Liver (tissue), 8 donors: ENCODE measurements at regions not wholly inside any gene's neighbourhood (a gene's known extent, or its start where the extent isn't known, plus 50 kb on each side); places are given as distances from the start of the nearest gene placed in this dataset.

Experiments
- DNase-seq: peaks from one replicate; pipeline ENCODE4 v3.0.0-alpha.2; 2017; ENCODE audit warnings: low spot score
- H3K27ac ChIP-seq, 2 donors: one replicate each; pipeline ENCODE4 v1.7.0; 2013; ENCODE audit warnings: inconsistent platforms in 2 of 2, low read length in 2 of 2, control low read depth in 1 of 2, low read depth in 1 of 2, mild to moderate bottlenecking in 1 of 2
- H3K27me3 ChIP-seq, 4 donors: one replicate each; pipeline versions ENCODE4 v1.6.1 to v1.7.0; 2013; ENCODE audit warnings: low read length in 3 of 4, inconsistent platforms in 1 of 4, mild to moderate bottlenecking in 1 of 4, moderate library complexity in 1 of 4; ENCODE audit not compliant: control insufficient read depth in 4 of 4, insufficient read depth in 4 of 4
- H3K36me3 ChIP-seq, 4 donors: one replicate each; pipeline versions ENCODE4 v1.6.1 to v1.7.0; 2013; ENCODE audit warnings: low read length in 3 of 4, mild to moderate bottlenecking in 3 of 4, low read depth in 1 of 4, moderate library complexity in 1 of 4; ENCODE audit not compliant: control insufficient read depth in 4 of 4, insufficient read depth in 3 of 4
- H3K4me1 ChIP-seq, 4 donors: one replicate each; pipeline versions ENCODE4 v1.6.1 to v1.7.0; 2013; ENCODE audit warnings: low read length in 3 of 4, mild to moderate bottlenecking in 3 of 4, moderate library complexity in 1 of 4; ENCODE audit not compliant: control insufficient read depth in 4 of 4, insufficient read depth in 4 of 4
- H3K4me3 ChIP-seq, 3 donors: one replicate each; pipeline versions ENCODE4 v1.6.1 to v1.7.0; 2013; ENCODE audit warnings: low read length in 3 of 3, control low read depth in 1 of 3, low read depth in 1 of 3, mild to moderate bottlenecking in 1 of 3
- H3K9ac ChIP-seq, 2 donors: one replicate each; pipeline ENCODE4 v1.7.0; 2013; ENCODE audit warnings: low read length in 2 of 2, mild to moderate bottlenecking in 2 of 2, moderate library complexity in 2 of 2, control low read depth in 1 of 2, low read depth in 1 of 2
- H3K9me3 ChIP-seq, 4 donors: one replicate each; pipeline versions ENCODE4 v1.6.1 to v1.7.0; 2013; ENCODE audit warnings: low read length in 3 of 4; ENCODE audit not compliant: control insufficient read depth in 4 of 4
- EGR1 ChIP-seq, 2 donors: IDR thresholded peaks; 2 replicates each; pipeline ENCODE4 v1.6.1; 2016 to 2018; ENCODE audit warnings: antibody characterized with exemption in 2 of 2, low read depth in 2 of 2
- FOXA2 ChIP-seq: IDR thresholded peaks from 2 replicates; pipeline ENCODE4 v1.6.1; 2016; ENCODE audit warnings: antibody characterized with exemption
- GABPA ChIP-seq, 2 donors: IDR thresholded peaks in 1 of 2; conservative IDR thresholded peaks in 1 of 2; 2 replicates each; pipeline ENCODE4 v1.6.1; 2016; ENCODE audit warnings: antibody characterized with exemption in 2 of 2, mild to moderate bottlenecking in 1 of 2, moderate library complexity in 1 of 2
- HNF4A ChIP-seq, 2 donors: conservative IDR thresholded peaks; 2 replicates each; pipeline ENCODE4 v1.6.1; 2016; ENCODE audit warnings: antibody characterized with exemption in 2 of 2, mild to moderate bottlenecking in 2 of 2
- HNF4G ChIP-seq: IDR thresholded peaks from 2 replicates; pipeline ENCODE4 v1.6.1; 2016; ENCODE audit warnings: antibody characterized with exemption
- JUND ChIP-seq, 2 donors: IDR thresholded peaks; 2 replicates each; pipeline ENCODE4 v1.6.1; 2016; ENCODE audit warnings: antibody characterized with exemption in 2 of 2
- NR2F2 ChIP-seq: IDR thresholded peaks from 2 replicates; pipeline ENCODE4 v1.6.1; 2016; ENCODE audit warnings: antibody characterized with exemption
- RAD21 ChIP-seq, 2 donors: IDR thresholded peaks; 2 replicates each; pipeline ENCODE4 v1.6.1; 2016; ENCODE audit warnings: antibody characterized with exemption in 2 of 2, mild to moderate bottlenecking in 2 of 2
- RXRA ChIP-seq, 2 donors: IDR thresholded peaks; 2 replicates each; pipeline ENCODE4 v1.6.1; 2017 to 2018; ENCODE audit warnings: antibody characterized with exemption in 2 of 2, mild to moderate bottlenecking in 1 of 2
- SP1 ChIP-seq: IDR thresholded peaks from 2 replicates; pipeline ENCODE4 v1.6.1; 2018; ENCODE audit warnings: antibody characterized with exemption, mild to moderate bottlenecking
- YY1 ChIP-seq: IDR thresholded peaks from 2 replicates; pipeline ENCODE4 v1.6.1; 2016; ENCODE audit warnings: antibody characterized with exemption, mild to moderate bottlenecking
- WGBS: extraction: QIAGEN DNeasy Blood & Tissue Kit; methylation state at CpG from one replicate; pipeline ENCODE4 v1.1.7; 2013; 5-methylcytosine and 5-hydroxymethylcytosine counted together
- TF ChIP-seq, protein P1 (sequence below): IDR thresholded peaks from 2 replicates; pipeline ENCODE4 v1.6.1; 2016; ENCODE audit warnings: antibody characterized with exemption
- TF ChIP-seq, protein P2 (sequence below): fragments of 150-350 bp; IDR thresholded peaks from 2 replicates; pipeline ENCODE4 v1.5.1; 2017; ENCODE audit warnings: improper control_type of control experiment, low read depth, low read length; ENCODE audit not compliant: missing input control
- TF ChIP-seq, protein P3 (sequence below): IDR thresholded peaks from 2 replicates; pipeline ENCODE4 v1.6.1; 2016; ENCODE audit warnings: antibody characterized with exemption
- TF ChIP-seq, protein P4 (sequence below): IDR thresholded peaks from 2 replicates; pipeline ENCODE4 v1.6.1; 2016; ENCODE audit warnings: antibody characterized with exemption, mild to moderate bottlenecking
- donor health status: healthy.
- donor health status: healthy.
- donor health status: healthy.
- donor health status: healthy.
- donor health status: healthy.

DNA sequence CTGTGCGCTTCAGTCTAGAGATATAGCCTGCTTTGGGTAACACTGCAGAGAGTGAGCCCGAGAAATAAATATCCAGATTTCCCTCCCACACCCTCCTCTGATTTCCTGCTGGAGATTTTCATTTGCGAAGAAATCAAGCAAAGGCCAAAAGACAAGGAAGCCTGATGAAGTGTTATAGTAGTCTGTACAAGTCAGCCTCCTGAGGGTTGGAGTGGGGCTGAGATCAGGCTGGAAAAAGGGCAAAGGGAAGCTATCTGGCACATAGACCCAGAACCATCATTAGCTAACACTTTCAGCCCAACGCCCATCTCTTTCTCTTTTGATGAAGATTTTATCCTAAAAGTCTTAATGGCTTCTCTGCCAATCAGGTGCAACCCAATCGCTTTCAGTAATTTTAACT lies 154.6 kb upstream of the SLC44A1 start:
- no peak for TF ChIP-seq SP1
- H3K9me3 ChIP-seq = peaks cover 0 to 1% (median 0%) of the 10 kb centered on the region in 4 donors
- DNase-seq = no peak

DNA sequence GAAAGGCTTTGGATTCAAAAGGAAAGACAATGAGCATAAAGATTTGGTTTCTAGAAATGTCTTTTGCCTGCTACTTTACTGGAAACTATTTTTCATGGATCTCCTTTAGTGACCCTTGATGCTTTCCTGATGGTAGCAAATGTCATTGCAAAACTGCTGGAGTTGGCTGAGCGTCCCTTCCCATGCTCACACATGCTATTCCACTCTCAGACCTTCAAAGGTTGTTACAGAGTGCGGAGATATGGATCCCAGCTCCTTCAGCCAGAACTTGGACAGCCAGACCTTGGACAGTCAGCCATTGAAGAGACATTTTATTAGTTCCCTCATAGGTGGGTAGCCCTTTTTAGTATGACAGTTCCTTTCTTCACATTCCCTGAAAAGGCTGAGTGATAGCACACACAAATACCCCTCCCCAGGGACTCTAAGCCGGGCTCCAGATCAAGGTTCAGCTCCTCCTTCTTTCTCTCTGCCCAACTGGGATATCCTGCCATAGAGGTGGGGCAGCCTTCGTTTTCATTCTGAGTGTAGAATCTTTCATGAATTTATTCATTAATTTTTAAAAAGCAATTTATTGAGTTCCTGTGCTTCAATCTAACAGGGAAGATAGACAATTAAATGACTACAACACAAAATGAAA lies 153.3 kb upstream of the SLC44A1 start:
- H3K4me1 ChIP-seq = no peaks in the 10 kb centered on the region
- H3K27me3 ChIP-seq = no peaks in the 10 kb centered on the region
- TF ChIP-seq JUND (IDR thresholded peaks at IDR 0.05) (no peak), HNF4G (no peak), NR2F2 (no peak), RXRA (IDR thresholded peaks at IDR 0.05) (no peak)
- TF ChIP-seq, protein P1, sequence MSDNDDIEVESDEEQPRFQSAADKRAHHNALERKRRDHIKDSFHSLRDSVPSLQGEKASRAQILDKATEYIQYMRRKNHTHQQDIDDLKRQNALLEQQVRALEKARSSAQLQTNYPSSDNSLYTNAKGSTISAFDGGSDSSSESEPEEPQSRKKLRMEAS = no peak
- TF ChIP-seq, protein P2, sequence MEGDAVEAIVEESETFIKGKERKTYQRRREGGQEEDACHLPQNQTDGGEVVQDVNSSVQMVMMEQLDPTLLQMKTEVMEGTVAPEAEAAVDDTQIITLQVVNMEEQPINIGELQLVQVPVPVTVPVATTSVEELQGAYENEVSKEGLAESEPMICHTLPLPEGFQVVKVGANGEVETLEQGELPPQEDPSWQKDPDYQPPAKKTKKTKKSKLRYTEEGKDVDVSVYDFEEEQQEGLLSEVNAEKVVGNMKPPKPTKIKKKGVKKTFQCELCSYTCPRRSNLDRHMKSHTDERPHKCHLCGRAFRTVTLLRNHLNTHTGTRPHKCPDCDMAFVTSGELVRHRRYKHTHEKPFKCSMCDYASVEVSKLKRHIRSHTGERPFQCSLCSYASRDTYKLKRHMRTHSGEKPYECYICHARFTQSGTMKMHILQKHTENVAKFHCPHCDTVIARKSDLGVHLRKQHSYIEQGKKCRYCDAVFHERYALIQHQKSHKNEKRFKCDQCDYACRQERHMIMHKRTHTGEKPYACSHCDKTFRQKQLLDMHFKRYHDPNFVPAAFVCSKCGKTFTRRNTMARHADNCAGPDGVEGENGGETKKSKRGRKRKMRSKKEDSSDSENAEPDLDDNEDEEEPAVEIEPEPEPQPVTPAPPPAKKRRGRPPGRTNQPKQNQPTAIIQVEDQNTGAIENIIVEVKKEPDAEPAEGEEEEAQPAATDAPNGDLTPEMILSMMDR = no peak
- no peaks in the 10 kb centered on the region for H3K36me3 ChIP-seq
- H3K9ac ChIP-seq = no peak overlapping the region
- WGBS = 56% methylated on average over 4 of the region's 4 CpGs
- no peak overlapping the region for H3K27ac ChIP-seq
- H3K9me3 ChIP-seq = peaks cover 0 to 1% (median 0%) of the 10 kb centered on the region in 4 donors
- DNase-seq = no peak
- H3K4me3 ChIP-seq = no peak overlapping the region

More for the DNA sequence above, 154.6 kb upstream of the SLC44A1 start:
- Histone ChIP-seq H3K4me1 (no peaks in the 10 kb centered on the region), H3K27ac (no peak overlapping the region), H3K9ac (no peak overlapping the region), H3K36me3 (no peaks in the 10 kb centered on the region), H3K27me3 (no peaks in the 10 kb centered on the region), H3K4me3 (no peak overlapping the region)
- 84% methylated on average over 5 of the region's 5 CpGs for WGBS

DNA sequence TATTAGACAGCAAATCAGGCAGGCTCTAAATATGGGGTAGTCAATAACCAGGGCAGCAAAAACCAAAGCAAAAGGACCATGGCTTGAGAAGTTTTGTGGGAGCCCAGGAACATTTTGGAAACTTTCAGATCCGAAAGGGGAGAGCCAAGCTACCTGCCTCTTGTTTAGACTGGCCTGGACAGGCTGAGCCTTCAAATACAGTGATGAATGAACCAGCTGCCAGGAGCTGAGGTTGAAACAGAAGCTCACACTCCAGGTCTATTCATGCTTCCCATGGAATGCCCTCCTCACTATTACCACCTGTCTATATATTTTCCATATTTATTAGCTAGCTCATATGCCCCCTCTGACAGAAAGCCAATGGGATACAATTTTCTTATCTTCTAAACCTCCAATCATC lies 150.8 kb upstream of the SLC44A1 start:
- no peak for DNase-seq
- WGBS = 94% methylated on average over 1 of the region's 1 CpG
- no peaks in the 10 kb centered on the region for H3K27me3 ChIP-seq

More for the DNA sequence above, 150.8 kb upstream of the SLC44A1 start:
- TF ChIP-seq FOXA2 (no peak), GABPA (IDR thresholded peaks at IDR 0.05 in 1 of 2, conservative IDR thresholded peaks at IDR 0.05 in 1 of 2) (no peak), RAD21 (IDR thresholded peaks at IDR 0.05) (no peak), SP1 (no peak), HNF4G (no peak), HNF4A (conservative IDR thresholded peaks at IDR 0.05) (no peak), YY1 (no peak), EGR1 (IDR thresholded peaks at IDR 0.05; ENCODE audit: low read depth in 2 of 2) (no peak)
- TF ChIP-seq, protein P2 = no peak
- TF ChIP-seq, protein P3, sequence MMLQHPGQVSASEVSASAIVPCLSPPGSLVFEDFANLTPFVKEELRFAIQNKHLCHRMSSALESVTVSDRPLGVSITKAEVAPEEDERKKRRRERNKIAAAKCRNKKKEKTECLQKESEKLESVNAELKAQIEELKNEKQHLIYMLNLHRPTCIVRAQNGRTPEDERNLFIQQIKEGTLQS = no peak
- TF ChIP-seq, protein P4, sequence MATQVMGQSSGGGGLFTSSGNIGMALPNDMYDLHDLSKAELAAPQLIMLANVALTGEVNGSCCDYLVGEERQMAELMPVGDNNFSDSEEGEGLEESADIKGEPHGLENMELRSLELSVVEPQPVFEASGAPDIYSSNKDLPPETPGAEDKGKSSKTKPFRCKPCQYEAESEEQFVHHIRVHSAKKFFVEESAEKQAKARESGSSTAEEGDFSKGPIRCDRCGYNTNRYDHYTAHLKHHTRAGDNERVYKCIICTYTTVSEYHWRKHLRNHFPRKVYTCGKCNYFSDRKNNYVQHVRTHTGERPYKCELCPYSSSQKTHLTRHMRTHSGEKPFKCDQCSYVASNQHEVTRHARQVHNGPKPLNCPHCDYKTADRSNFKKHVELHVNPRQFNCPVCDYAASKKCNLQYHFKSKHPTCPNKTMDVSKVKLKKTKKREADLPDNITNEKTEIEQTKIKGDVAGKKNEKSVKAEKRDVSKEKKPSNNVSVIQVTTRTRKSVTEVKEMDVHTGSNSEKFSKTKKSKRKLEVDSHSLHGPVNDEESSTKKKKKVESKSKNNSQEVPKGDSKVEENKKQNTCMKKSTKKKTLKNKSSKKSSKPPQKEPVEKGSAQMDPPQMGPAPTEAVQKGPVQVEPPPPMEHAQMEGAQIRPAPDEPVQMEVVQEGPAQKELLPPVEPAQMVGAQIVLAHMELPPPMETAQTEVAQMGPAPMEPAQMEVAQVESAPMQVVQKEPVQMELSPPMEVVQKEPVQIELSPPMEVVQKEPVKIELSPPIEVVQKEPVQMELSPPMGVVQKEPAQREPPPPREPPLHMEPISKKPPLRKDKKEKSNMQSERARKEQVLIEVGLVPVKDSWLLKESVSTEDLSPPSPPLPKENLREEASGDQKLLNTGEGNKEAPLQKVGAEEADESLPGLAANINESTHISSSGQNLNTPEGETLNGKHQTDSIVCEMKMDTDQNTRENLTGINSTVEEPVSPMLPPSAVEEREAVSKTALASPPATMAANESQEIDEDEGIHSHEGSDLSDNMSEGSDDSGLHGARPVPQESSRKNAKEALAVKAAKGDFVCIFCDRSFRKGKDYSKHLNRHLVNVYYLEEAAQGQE = no peak
- Histone ChIP-seq H3K27ac (no peak overlapping the region), H3K9ac (no peak overlapping the region), H3K9me3 (peaks cover 0 to 1% (median 0%) of the 10 kb centered on the region in 4 donors), H3K36me3 (no peaks in the 10 kb centered on the region), H3K4me1 (no peaks in the 10 kb centered on the region), H3K4me3 (no peak overlapping the region)
